HG02623 (cell line): ENCODE measurements at regions not wholly inside any gene's neighbourhood (a gene's known extent, or its start where the extent isn't known, plus 50 kb on each side); places are given as distances from the start of the nearest gene placed in this dataset.

Experiments used
- ATAC-seq: cut with Tn5 transposase; IDR thresholded peaks from one replicate; pipeline ENCODE4 v1.9.1; 2021; ENCODE audit warnings: moderate library complexity; ENCODE audit not compliant: unreplicated experiment

DNA sequence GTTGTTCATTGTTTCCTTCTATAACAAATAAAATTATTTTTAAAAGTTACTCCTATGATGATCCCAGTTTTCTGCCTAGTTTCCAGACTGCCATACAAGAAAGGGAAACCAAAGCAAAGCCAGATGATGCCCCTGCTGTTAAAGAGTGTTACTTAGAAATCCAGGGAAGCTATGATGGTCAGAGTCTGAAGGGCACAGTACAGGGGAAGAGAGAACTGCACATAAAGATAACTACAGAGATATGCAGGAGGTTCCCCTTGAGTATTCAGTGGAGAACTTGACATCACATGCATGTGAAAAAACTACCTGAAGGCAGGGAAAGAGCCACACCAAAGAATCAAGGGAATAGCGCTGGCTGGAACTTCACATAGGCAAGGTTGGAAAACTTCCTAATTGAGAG, 494.2 kb upstream of the FSTL5 start:
- no peak for ATAC-seq

- no peak for ATAC-seq
Observed at GRCh38 chr4:162650166-162650565, 486.4 kb upstream of the FSTL5 start.

GRCh38 chr4:162645381-162645780, 481.6 kb upstream of the FSTL5 start:
- no peak for ATAC-seq

GRCh38 chr4:162644346-162644745, 480.5 kb upstream of the FSTL5 start:
- no peak for ATAC-seq

- ATAC-seq = no peak
Observed at GRCh38 chr4:162640152-162640551, 476.4 kb upstream of the FSTL5 start.

- ATAC-seq = no peak
Observed at GRCh38 chr4:162634390-162634789, 470.6 kb upstream of the FSTL5 start.

- ATAC-seq = no peak
Observed at GRCh38 chr4:162622664-162623063, 458.9 kb upstream of the FSTL5 start.

GRCh38 chr4:162610116-162610515, 446.3 kb upstream of the FSTL5 start:
- no peak for ATAC-seq

- no peak for ATAC-seq
Observed at GRCh38 chr4:162586266-162586665, 422.5 kb upstream of the FSTL5 start.

- no peak for ATAC-seq
Observed at GRCh38 chr4:162582180-162582579, 418.4 kb upstream of the FSTL5 start.

- no peak for ATAC-seq
Observed at GRCh38 chr4:162565730-162566129, 401.9 kb upstream of the FSTL5 start.

DNA sequence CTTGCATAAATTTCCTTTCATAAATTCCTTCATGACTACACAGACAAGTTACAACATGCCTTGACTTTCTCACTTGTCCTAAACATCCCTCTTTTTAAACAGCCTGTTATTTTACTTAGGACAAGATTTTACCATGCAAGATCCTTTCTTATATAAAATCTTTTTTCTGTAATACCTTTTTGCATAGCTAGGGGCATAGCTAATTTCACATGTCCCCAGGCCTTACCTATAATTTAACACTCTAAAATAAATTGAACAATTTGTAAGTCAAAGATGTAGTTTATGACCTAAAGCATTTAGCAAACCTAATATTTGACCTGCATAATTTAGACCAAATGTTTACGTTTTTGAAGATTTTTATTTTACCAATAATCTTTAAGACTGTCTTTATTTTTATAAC, 396.3 kb upstream of the FSTL5 start:
- no peak for ATAC-seq

DNA sequence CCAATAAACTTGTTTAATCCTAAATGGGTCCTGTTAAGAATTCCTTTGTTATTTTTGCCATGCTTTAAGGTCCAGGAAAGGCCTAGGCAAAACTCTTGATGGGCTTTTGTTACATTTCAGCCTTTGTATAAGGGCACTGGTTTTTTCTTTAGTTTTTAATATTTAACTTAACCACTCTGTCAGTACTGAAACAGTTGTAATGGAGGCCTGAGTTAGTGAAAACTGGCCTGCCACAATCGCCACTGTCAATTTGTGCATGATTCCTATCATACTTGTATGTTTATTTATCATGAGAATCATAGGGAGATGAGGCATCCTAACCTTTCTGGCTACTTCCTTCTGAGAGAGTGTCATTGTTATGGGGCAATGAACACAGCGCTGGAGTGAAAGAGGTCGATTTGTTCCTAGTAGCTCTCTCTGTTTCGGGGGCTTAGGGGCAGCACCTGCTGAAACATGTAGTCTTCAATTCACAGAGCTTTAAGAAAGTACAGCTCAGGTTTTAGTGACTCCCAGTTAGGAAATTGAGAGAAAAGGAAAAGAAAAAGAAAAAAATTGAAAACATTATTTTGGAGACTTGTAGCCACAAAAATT, 393.8 kb upstream of the FSTL5 start:
- no peak for ATAC-seq

DNA sequence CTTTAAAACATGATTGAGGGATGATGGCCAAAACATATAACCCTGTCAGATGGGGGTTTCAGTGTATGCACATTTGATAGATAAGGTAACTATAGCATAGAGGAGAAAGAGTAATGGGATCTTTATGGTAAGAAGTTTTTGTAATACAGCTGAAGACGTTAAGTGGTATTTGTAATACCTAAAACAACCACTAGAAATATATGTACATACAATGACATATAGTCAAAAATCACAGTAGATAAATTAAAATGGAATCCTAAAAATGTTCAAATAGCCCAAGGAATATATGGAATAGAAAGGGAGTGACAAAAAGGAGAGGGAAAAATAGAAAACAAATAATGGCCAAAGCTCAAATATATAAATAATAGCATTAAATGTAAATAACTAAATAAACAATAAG, 371.3 kb upstream of the FSTL5 start:
- no peak for ATAC-seq

- ATAC-seq = no peak
Observed at GRCh38 chr4:162523171-162523570, 359.4 kb upstream of the FSTL5 start.

DNA sequence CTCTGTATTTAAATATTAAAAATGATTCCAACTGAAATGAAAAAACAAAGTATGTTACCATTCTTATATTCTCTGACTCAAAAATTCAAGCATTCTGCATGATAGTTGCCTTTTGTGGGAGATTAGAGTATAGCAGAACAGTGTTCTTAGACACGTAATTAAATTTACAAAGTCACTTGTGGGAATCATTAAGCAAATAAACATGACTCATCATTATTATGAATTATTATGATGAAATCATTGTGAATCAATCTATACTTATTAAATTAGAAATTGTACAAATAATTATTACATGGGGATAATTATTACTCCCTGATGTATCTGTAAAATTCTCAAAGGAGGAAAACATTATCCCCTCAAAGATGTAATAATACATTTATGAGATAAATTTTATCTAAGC, 358.9 kb upstream of the FSTL5 start:
- no peak for ATAC-seq

DNA sequence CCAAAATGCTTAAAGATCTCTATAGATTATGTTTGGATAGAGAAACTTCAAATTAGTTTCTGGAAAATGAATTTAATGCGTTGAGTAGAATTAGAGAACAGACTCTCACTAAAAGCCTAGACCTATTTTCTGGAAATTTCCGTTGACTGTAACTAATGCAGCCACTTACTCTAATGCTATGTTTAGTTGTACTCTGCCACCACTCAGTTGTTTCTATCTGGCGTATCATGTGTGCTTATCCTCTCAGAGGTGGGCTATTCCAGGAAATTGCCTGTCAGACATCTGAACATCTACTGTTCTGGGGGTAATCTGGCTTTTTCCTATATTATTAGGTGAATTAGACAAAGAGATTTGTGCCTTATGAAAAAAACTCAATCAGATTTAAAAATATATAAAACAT, 347.1 kb upstream of the FSTL5 start:
- no peak for ATAC-seq

DNA sequence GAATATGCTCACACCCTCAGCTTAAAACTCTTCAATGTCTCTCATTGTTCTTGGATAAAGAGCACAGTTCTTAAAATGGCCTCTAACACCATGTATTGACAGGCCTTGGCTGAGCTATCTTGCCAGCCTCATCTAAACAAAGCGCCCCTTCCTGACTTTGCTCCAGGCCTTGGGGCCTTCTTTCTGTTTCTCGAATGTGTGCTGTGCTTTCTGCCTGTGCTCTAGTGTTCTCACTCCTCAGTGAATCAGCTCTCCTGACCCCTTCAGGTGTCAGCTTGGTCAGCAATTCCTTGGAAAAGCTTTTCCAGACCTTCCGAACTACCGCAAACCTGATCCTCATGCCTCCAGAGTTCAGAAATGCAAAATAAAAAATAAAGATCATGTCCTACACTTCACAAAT, 346.3 kb upstream of the FSTL5 start:
- ATAC-seq = no peak

DNA sequence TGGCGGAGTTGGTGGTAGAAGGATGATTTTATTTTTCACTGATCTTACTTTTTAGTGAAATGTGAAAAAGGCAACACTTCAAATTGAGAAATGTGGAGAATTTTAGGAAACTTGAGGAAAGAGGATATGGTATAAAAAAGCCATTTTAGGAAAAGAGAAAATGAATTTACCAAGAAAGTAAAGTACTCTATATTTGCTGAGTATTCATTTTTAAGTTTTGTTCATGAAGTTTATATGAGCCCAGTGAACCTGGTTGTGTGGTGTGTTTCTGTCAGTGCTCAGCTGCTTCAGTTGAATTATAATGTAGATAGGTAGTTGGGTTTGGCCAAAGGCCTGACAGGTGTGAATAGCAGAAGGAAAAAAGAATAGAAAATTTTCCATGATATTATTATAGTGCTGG, 345.5 kb upstream of the FSTL5 start:
- ATAC-seq = no peak

DNA sequence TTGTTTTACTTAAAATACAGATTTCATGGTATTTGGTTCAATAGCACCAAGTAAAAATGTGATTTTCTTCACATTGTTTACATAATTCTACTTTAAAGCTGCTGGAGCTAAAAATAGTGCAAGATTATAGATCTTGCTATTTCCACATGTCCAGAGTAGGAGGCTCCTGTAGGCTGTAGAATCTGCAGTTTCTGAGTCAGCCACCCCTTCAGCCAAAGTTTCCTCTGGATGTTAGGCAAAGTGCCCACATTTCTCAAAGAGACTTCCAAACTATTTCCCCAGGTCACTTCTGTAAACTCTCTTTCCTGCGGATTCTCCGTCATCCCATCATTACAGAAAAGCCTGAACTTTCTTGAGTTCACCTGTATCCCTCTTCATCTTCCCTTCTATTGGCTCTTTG, 342.5 kb upstream of the FSTL5 start:
- ATAC-seq = no peak

DNA sequence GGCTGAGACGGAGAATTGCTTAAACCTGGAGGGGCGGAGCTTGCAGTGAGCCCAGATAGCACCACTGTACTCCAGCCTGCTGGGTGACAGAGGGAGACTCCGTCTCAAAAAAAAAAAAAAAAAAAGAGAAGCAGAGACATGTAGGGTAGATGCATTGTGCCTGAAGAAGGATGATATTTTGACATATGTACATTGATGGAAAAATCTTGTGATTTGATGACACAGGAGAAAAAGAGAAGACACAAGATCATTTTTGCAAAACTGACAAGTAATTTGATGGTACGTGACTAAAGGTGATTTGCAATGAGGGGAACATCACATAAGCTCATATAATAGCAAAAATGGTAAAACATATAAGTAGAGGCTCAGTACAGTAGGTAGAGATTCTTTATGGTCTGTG, 340.1 kb upstream of the FSTL5 start:
- no peak for ATAC-seq

GRCh38 chr4:162502109-162502508, 338.3 kb upstream of the FSTL5 start:
- ATAC-seq = no peak

DNA sequence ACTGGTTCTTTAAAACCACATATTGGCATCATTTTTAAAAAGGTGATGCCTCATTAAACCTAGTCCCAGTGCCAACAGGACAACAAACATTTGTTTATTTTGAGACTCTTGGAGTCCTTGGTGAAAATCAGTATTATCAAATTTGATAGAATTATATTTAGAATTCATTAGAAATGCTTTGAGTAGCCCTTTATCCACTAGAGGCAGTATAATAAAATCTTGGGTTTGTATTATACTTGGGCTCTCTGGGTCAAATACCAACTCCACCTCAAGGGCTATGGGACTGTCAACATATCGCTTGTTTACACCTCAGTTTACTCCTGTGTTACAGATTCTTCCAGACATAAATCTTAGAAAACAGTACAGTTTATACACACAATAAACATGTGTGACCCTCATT, 335.7 kb upstream of the FSTL5 start:
- ATAC-seq = no peak

DNA sequence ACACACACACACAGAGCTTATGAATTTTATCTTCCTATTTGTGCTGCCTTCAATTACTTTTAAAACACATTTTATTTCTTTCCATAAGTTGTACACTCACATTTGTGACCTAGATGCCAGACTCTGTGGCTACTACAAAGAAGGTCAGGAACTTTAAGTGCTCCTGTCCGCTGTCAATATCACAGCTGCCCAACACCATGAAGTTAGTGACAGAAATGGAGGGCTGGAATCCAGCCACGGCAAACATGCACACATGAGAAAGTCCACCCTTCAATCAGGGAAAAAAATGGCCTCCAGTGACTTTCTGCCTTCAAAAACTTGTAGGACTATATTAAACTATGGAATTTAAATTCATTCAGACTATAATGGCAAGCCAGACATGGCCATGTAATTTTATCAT, 334.4 kb upstream of the FSTL5 start:
- ATAC-seq = no peak
